ENCODE measurements at regions not wholly inside any gene's neighbourhood (a gene's known extent, or its start where the extent isn't known, plus 50 kb on each side); places are given as distances from the start of the nearest gene placed in this dataset.

GRCh38 chr3:74507691-74508090 is 106.8 kb downstream of the CNTN3 start:
- no peaks in the 10 kb centered on the region for H3K4me1 ChIP-seq
- no peak overlapping the region for H3K4me3 ChIP-seq

DNA sequence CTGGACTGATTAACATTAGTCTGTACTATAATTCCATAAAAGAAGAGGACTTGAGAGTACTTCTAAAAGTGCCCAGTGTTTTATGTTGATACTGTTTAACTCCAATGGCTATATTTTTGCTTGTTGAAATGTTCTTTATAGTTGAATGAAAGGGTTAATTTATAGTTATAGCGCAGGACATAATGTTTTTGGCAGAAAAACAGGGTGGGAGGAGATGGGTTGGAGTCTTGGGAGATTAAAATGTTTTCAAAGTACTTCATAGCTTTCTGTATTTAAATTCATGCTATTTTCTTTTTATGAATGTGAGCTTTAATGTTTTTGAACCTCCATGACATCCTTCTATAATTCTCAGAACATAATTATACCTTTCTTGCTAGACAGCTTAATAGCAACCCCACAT is 108.2 kb downstream of the CNTN3 start:
- Histone ChIP-seq H3K9me3 (no peaks in the 10 kb centered on the region), H3K27ac (no peak overlapping the region), H3K4me3 (no peak overlapping the region), H3K4me1 (no peaks in the 10 kb centered on the region), H3K27me3 (no peaks in the 10 kb centered on the region), H3K36me3 (no peaks in the 10 kb centered on the region)
- no peak for TF ChIP-seq POLR2A (IDR thresholded peaks at IDR 0.05)
- TF ChIP-seq, protein P1, sequence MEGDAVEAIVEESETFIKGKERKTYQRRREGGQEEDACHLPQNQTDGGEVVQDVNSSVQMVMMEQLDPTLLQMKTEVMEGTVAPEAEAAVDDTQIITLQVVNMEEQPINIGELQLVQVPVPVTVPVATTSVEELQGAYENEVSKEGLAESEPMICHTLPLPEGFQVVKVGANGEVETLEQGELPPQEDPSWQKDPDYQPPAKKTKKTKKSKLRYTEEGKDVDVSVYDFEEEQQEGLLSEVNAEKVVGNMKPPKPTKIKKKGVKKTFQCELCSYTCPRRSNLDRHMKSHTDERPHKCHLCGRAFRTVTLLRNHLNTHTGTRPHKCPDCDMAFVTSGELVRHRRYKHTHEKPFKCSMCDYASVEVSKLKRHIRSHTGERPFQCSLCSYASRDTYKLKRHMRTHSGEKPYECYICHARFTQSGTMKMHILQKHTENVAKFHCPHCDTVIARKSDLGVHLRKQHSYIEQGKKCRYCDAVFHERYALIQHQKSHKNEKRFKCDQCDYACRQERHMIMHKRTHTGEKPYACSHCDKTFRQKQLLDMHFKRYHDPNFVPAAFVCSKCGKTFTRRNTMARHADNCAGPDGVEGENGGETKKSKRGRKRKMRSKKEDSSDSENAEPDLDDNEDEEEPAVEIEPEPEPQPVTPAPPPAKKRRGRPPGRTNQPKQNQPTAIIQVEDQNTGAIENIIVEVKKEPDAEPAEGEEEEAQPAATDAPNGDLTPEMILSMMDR (IDR thresholded peaks at IDR 0.05), result no peak
- DNase-seq, result no peak

More at GRCh38 chr3:74507691-74508090, 106.8 kb downstream of the CNTN3 start:
- Histone ChIP-seq H3K27ac (no peak overlapping the region), H3K36me3 (no peaks in the 10 kb centered on the region), H3K27me3 (no peaks in the 10 kb centered on the region), H3K9me3 (no peaks in the 10 kb centered on the region)
- TF ChIP-seq, protein P1 (IDR thresholded peaks at IDR 0.05), result no peak
- no peak for TF ChIP-seq POLR2A (IDR thresholded peaks at IDR 0.05)
- DNase-seq, result no peak

GRCh38 chr3:74501007-74501406 is 113.5 kb downstream of the CNTN3 start:
- H3K4me3 ChIP-seq, result no peak overlapping the region
- DNase-seq, result no peak
- H3K27me3 ChIP-seq, result no peaks in the 10 kb centered on the region
- no peaks in the 10 kb centered on the region for H3K4me1 ChIP-seq
- no peaks in the 10 kb centered on the region for H3K36me3 ChIP-seq
- no peak overlapping the region for H3K27ac ChIP-seq
- no peaks in the 10 kb centered on the region for H3K9me3 ChIP-seq
- TF ChIP-seq POLR2A (IDR thresholded peaks at IDR 0.05), result no peak
- TF ChIP-seq, protein P1 (IDR thresholded peaks at IDR 0.05), result no peak

GRCh38 chr3:74500257-74500656 is 114.2 kb downstream of the CNTN3 start:
- no peak for DNase-seq
- no peaks in the 10 kb centered on the region for H3K36me3 ChIP-seq
- no peak overlapping the region for H3K27ac ChIP-seq
- no peaks in the 10 kb centered on the region for H3K27me3 ChIP-seq
- no peaks in the 10 kb centered on the region for H3K4me1 ChIP-seq
- H3K9me3 ChIP-seq, result no peaks in the 10 kb centered on the region
- no peak for TF ChIP-seq POLR2A (IDR thresholded peaks at IDR 0.05)
- TF ChIP-seq, protein P1 (IDR thresholded peaks at IDR 0.05), result no peak
- H3K4me3 ChIP-seq, result no peak overlapping the region

DNA sequence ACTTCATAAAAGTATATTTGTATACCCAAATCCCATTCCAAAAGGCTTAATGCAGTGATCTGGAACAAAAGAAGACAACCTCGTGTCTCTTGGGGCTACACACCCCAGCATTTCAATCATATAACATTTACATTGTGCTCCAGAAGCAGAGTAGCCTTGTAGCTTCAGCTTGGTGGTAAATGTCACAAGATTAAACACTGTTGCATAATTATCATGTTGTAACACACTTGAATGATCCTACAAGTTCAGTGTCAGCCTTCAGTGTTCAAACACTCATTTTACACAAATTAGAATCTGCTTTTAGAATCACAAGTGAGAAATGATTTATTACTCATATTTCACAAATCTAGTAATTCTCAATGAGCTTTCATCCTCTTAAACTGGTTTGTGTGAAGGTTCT is 122.6 kb downstream of the CNTN3 start:
- H3K4me1 ChIP-seq, result no peaks in the 10 kb centered on the region
- no peak for DNase-seq
- no peak overlapping the region for H3K4me3 ChIP-seq
- no peaks in the 10 kb centered on the region for H3K36me3 ChIP-seq
- H3K9me3 ChIP-seq, result peaks cover 0 to 3% (median 0%) of the 10 kb centered on the region in 4 donors
- H3K27ac ChIP-seq, result no peak overlapping the region
- H3K27me3 ChIP-seq, result no peaks in the 10 kb centered on the region
- TF ChIP-seq, protein P1 (IDR thresholded peaks at IDR 0.05), result no peak
- TF ChIP-seq POLR2A (IDR thresholded peaks at IDR 0.05), result no peak

Measured in Peyer's patch (tissue), 4 donors.